Transverse colon (tissue), 4 donors: ENCODE measurements at regions not wholly inside any gene's neighbourhood (a gene's known extent, or its start where the extent isn't known, plus 50 kb on each side); places are given as distances from the start of the nearest gene placed in this dataset.

Experiments used
- CTCF ChIP-seq, 5 experiments: fragments of 200-600 bp in 3 of 5; fragments of 450-650 bp in 2 of 5; sonication (generic) in 3 of 5; IDR thresholded peaks; 1 replicate in 2 of 5; 2 replicates in 3 of 5; pipeline ENCODE4 v1.5.1; 2016 to 2017; ENCODE audit warnings: antibody characterized with exemption in 5 of 5, inconsistent platforms in 3 of 5, mild to moderate bottlenecking in 2 of 5, moderate library complexity in 1 of 5
- POLR2A ChIP-seq: fragments of 450-650 bp; IDR thresholded peaks from one replicate; pipeline ENCODE4 v1.6.1; 2016; ENCODE audit warnings: antibody characterized with exemption, mild to moderate bottlenecking, moderate library complexity
- POLR2AphosphoS5 ChIP-seq, 3 donors: sonication (generic); formaldehyde crosslinking; IDR thresholded peaks; one replicate each; pipeline ENCODE4 v1.6.1; 2016; ENCODE audit warnings: antibody characterized with exemption in 3 of 3

GRCh38 chr7:32126843-32127242 lies 56.6 kb upstream of the PDE1C start:
- TF ChIP-seq POLR2A (no peak), CTCF (IDR thresholded peaks at IDR 0.05) (no peak), POLR2AphosphoS5 (IDR thresholded peaks at IDR 0.05) (no peak)
